NCI-H146 treated with DMSO at 0.1 percent for 48 hours (cell line): ENCODE measurements at regions not wholly inside any gene's neighbourhood (a gene's known extent, or its start where the extent isn't known, plus 50 kb on each side); places are given as distances from the start of the nearest gene placed in this dataset.
"Not testable (repeated sequence)": the region's sequence is repeated elsewhere in the genome, so short reads cannot be mapped to it uniquely, and the experiment has no call there.

ENCODE experiments used
- DNase-seq: peaks from one replicate; lab custom pipeline; 2025; ENCODE audit not compliant: unreplicated experiment; lab: John Stamatoyannopoulos, UW

DNA sequence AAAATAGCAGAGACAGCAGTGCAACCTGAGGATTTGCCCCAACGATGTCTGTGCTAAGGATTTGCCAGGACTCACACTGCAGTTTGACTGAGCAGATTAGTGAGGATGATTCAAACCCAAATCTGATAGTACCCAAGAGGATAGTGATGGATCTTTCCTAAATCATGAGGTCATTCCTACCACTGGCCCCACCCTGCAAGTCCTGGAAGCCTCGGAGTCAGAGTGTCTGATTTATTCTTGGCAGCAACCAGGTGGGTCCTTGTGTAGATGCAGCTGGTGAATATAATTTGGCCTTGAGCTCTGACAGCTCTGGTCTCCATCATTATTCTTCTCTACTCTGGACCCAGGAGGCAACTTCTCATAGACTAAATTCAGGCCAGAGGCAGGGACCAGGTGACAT, 179.3 kb upstream of the RAG2 start:
- DNase-seq = no peak

DNA sequence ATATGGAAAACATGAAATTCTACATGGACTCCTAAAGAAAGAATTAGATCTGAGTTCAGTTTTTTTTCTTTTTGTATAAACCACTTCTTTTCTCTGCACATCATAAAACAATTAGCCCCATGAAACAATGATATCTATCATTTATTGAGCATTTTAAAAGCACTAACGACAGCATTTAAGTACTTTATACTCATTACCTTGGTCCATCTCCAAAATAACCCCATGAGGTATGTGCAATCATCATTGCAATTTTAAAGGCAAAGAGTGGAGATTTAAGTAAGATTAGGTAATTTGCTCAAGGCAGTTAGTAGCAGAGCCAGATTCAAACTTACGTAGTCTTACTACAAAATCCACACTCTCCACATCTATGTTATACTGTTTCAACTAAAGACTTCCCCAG, 177.7 kb upstream of the RAG2 start:
- no peak for DNase-seq

DNA sequence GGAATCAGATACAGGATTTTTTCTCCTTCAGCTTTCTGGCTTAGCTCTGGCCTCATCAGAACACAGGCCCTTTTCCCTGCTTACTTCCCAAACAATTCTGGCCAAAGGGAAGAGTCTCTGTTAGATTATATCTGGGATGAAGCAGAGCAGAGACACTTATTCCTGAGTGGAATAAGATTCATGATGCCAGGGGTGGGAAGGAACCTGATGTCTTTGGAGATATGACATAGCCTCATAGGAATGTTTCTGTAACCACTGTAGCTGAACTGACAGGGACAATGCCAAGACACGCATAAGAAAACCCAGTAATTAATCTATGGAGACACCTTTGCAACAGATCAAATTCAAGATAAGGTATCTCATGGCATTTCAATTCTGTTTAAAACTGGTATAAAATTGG, 177.1 kb upstream of the RAG2 start:
- no peak for DNase-seq

DNA sequence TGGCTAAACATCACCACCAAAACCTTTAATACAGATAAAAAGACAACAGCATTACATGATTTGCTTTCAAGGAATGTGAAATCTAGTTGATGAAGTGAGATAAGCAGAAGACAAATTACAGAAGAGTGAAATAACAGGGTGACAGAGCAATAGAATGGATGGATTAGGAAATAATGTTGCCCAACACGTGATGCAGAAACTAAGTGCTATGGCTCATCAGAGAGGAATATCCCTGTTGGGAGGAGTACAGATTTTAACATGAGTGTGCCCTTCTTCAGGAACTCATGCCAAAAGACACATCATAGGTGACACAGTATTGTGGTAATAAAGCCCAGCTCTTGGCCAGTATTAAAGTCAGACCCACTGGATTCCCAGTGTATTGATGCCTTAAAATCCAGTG, 176.6 kb upstream of the RAG2 start:
- no peak for DNase-seq

DNA sequence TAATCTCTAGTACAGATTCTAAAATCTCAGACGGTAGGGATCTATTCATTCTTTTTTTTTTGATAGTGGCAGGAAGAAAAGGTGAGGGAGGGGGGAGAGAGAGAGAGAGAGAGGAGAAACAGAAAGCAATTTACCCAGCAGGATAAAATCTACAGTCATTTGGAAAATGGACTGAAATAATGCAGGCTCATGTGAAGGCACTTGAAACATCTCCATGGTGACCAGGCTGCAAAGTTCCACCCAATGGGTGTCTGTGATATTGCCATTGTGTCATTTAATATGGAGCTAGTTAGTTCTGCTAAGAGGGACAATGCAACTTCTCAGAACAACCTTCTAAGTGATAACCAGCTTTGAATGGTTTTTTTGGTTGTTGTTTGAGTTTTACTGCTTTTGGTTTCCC, 165.2 kb upstream of the RAG2 start:
- no peak for DNase-seq

DNA sequence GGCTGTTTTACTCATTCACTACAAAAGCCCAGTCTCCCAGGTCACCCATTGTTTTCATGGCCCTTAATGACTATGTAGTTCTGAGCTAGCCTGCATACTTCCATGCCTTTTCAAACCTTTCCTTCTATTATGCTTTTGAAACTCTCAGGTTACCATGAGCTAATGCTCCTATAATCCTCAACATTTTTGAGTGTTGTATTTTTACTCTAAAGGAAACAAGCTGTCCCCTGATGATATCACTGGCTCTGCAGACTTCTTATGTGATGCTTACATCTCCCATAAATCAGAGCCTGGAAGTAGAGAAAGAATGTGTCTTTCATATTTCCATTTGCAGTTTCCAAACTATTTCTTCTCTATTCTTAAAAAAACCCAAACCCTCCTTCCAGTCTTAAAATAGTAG, 159.0 kb upstream of the RAG2 start:
- no peak for DNase-seq

DNA sequence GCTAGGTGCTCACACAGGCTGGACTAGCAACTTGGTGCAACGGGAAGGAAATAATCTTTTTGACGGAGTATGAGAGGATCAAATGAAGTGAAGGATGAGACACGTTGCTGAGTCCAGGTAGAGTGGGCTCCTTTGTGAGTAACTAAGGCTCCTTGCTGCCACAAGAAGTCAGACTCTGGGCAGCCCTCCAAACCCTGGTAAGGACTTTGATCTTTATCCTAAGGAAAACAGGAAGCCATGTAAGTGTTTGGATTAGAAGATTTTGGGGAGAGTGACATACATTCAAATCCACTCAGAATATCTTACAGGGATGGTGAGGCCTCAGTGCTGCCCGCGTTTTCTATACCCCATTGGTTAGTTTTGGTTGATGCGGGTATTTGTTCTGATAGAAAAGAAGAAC, 155.9 kb upstream of the RAG2 start:
- DNase-seq = no peak

DNA sequence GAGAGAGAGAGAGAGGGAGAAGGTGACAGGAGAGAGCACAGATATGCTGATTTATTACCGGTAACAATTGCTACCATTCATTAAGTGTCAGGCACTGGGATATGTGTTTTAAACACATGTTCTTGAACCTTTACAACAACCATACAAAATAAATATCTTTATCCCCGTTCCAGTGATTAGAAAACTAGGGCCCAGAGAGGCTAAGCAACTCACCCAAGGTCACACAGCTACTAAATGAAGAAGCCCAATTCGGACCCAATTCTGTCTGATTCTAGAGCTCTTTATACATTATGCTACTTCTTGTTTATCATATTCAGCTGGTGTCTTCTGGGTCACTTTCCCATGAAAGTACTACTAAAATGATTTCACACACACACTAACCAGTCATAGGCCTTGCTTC, 154.0 kb upstream of the RAG2 start:
- DNase-seq = no peak

DNA sequence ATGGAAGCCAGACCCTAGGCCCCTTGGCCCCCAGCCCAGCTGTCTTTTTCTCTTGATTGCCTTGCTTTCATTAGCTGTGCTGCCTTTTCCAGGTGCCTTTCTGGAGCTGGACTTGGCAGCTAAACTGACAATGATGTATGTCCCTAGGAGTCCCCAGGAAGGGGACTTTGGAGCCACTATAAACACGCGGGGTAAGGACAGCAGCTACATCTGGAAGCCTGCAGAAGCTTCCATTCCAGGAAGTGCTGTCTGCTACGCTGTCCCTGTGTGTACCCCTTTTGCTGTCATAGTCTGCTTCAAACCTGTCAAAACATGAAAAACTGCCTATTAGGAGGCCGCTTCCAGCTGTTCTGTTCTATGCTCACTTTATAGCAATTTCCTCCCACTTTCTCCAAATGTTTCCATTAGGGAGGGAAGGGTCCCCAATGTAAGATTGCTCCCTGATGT, 153.3 kb upstream of the RAG2 start:
- no peak for DNase-seq

DNA sequence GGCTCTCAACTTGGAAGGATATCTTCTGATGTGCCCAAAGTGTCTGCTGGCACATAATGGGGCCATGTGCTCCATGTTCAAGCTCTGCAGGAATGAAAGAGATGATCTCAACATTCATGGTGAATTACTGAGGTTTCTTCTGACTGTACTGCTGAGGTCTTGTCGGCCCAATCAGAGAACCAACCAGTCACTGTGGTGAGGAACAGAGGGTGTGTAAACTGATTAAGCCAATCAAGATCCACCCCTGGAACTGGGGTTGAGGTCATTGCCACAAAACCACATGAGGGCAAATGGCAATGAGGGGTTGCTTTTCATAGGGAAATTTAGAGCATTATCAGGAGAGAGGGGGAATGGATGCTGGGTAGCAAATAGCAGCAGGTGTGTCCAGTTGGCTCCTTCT, 152.3 kb upstream of the RAG2 start:
- no peak for DNase-seq

DNA sequence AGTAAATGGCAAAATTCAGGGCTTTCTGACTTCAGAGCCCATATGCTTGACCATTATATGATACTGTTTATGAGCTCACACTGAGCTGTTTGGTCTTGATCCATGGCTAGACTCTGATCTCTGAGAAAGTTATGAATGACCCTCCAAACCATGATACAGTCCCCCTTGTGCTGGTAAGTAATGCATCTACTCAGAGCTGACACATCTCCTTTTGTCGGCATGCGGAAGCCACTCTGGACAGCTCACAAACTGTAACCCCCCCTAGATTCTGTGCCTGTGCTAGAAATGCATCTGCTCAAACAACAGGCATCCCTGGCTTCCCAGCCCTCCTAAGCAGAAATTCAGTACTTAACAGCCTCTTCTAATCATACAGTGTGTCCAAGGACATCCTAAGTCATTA, 150.8 kb upstream of the RAG2 start:
- no peak for DNase-seq

DNA sequence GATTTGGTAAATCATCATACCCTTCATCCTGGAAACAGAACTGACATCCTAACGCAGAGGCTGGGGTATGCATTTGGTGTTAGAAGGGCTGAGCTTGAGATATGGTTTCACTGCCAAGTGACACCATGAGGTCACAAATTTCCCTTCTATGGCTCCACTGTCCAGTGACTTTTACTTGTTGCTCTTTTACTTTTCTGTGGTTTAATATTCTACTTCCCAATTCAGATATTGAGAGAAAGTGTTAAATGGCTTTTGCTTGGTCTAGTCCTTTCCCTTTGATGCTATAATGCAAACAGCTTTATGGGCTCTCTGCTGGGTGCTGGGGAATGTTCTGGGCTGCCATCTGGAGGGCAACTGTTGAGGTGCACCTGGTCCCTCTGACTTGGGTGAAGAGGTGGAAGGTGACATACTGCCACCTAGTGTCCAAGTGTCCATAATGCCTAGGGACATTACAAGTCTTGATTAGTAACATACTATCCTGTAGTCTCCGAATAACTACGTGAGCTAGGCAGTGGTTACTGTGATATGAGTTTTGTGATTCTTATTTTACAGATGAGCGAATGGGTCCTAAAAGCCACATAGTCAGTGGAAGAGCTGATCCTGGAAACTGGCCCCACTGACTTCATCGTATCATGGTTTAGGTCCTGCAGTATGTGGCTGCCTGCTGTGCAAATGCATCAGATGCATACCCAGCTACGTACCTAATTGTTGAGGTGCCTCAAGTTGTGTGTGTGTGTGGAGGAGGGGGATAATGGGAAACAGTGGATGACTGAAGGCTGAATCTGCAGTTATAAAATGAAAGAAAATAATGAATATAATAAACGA, 149.1 kb upstream of the RAG2 start:
- peak; percentile 58 for DNase-seq

DNA sequence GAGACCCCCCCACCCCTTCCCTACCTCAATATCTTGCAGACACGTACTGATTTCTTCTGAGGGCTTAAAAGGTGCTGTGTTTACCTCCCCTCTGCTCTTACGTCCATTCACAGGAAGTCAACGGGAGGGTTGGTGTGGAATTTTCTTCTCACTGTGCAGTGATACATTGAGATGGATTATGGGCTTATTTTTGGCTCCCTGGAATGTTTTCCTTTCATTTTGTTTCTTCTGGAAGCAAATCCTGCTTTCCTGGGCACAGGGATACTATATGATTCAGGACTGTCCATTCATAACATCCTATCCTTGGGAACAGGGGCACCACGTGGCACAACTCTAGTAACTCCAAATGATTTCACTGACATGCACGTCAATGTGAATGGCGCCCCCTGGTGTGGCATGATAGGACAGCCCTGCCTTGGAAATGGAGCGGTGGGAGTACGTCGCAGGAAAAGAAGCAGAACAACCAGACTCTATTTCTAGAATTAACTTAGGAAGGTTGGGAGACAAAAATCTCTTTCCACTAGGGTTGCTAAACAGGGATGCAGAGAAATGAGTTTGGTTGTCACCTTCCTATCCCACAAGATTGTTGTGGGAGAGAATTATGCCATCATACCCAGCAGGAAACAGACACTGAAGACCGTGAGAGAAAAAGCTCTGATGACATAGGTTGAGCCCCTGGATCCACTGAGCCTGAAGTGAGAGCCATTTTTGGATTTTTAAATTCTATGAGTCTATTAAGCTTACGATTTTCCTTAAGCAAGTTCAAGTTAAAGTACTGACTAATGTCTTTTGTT, 146.5 kb upstream of the RAG2 start:
- DNase-seq = peak; percentile 3

DNA sequence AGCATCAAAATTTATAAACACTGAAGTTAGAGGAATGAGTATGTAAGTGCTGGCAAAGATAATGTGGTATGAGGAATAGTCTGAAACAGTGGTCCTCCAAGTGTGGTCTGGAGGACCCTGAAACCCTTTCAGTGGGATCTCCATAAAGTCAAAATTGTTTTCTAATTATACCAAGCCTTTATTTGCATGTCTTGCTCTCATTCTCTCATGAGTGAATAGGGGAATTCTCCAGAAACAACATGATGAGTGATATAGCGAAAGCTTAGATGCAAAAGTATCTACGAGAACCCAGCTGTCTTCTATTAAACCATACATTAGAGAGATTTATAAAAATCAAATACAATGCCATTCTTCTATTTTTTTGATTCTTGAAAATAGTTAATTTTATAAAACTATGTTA, 145.0 kb upstream of the RAG2 start:
- DNase-seq = no peak

DNA sequence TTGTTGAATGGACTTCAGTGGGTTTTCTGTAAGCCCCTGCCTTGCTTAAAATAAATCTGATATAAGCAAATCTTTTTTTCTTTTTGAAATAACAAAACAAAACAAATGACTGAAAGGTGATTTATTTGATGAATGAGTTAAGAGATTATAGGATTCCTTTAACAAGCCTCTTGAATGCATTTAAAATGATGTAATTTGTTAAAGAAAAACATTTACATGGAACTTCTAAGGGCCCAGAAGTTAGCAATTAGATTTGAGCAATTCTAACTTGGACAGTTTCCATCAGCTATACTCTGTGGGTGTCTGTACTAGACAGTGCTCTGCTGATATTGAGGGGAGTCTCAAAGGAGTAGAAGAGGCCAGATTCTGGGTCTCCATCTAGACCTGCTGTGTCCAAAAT, 143.5 kb upstream of the RAG2 start:
- no peak for DNase-seq

DNA sequence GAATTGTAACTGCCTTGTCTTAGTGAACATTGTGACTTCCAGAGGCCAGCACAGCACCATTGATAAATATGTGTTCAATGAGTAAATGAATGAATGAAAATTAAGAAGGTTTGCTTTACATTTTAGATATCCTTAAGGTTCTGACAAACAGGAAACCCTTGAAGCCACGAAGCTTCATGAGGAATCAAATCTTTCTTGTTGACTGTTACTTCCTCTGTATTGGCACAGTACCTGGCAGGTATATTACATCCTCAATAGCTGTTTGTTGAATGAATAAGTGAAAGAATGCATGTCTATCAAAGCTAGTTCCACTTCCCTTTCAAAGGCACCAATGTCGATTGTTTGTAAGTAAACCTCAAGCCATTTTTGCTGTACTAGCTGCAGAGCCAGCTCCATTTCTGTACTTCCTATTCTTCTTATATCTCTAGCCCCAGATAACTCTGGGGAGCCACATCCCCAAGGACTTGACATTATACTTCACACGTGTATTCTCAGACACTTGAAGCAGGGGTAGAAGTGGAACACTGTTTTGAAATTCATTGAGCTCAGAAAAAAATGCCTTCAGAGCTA, 140.3 kb upstream of the RAG2 start:
- DNase-seq = no peak

DNA sequence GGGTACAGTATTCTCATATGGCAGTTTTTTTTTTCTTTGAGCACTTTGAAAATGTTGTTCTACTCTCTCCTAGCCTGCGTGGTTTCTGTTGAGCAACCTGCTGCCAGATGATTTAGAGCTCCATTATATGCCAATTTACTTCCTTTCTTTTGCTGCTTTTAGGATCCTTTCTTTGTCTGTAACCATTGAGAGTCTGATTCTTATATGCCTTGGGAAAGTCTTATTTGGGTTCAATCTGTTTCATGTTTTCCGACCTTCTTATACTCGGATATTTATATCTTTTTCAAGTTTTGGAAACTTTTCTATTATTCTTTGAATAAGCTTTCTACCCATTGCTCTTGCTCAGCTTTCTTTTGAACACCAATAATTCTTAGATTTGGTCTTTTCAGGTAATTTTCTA, 138.1 kb upstream of the RAG2 start:
- no peak for DNase-seq

DNA sequence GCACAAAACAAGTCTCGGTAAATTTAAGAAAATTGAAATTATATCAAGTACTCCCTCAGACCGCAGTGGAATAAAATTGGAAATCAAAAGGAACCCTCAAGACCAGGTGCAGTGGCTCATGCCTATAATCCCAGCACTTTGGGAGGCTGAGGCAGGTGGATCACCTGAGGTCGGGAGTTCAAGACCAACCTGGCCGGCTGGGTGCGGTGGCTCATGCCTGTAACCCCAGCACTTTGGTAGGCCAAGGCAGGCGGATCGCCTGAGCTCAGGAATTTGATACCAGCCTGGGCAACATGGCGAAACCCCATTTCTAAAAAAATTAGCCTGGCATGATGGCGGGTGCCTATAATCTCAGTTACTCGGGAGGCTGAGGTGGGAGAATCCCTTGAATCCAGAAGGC, 135.7 kb upstream of the RAG2 start:
- DNase-seq = not testable (repeated sequence)

DNA sequence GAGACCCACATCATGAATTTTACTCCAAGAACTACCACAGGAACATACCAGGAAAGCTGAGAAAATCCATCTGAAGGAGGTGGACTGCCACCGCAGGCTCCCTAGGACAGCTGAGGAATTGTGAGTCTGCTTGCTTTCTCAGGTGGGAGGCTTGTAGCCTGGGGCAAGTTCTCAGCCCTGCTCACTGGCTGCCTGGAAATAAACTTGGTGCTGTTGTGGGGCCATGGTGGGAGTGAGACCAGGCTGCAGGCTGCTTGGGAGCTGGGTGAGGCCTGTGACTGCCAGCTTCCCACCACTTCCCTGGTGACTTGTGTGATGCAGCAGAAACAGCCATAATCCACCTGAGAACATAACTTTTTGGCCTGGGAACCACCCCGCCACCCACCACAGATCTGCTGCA, 132.7 kb upstream of the RAG2 start:
- no peak for DNase-seq

DNA sequence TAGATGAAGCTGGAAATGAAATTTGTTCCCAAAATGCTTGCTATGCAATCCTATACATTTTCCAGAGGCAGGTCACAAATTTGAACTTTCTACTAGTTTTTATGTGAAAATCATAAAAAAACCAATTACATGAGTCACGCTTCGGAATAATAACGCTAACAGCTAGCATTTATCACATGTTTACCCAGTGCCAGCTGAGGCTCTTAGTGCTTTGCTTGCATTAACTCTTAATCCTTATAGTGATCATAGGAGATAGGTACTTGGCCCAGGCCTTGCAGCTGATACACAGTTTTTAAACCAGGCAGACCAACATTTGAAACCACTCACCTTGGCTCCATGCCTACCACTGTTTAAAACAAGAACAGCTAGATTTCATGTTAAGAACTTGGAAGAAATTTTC, 131.8 kb upstream of the RAG2 start:
- DNase-seq = no peak

DNA sequence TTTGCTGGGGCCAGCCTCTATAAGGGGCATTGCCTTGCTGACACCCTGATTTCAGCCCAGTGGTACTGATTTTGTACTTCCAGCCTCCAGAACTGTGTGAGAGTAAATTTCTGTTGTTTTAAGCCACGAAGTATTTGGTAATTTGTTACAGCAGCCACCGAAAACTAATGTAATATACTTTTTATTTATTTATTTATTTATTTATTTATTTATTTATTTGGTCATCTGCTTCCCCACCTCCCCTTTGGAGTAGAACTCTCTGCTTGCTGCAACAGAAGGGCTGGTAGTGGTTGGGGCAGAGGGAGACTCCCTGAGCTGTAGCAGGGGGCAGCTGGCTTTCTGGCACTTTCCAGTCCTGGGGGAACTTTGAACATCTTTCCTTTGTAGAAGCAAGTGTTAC, 128.4 kb upstream of the RAG2 start:
- no peak for DNase-seq

DNA sequence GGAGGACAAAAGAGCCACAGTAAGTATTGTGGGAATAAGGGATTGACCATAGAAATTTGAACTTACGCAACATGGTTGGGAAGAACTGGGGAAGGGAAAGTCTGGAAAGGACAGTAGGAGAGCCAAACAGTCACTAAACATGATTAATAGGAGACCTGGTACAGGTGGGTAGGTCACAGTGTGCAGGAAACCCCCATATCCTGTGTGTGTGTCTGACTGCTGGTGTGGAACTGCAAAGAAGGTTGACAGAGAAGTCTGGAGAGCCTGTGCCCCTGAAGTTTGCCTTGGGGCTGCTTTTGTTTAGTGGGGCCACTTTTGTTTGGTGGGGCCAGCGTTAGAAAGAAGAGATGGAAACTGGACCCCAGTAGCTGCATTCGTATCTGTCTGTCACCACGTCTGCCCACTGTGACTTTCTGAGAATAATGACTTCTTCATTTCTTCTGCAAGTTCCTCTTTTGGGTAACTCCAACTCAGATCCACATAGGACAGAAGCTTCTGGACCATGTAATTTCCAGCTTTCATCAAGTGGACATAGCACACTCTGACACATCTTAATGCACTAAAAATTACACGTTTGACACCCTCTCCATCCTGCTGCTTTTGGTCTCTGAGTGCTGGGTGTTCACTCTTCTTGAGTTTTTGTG, 126.8 kb upstream of the RAG2 start:
- no peak for DNase-seq
